H1 (cell line): ENCODE measurements at regions not wholly inside any gene's neighbourhood (a gene's known extent, or its start where the extent isn't known, plus 50 kb on each side); places are given as distances from the start of the nearest gene placed in this dataset.

Experiments used
- CTCF ChIA-PET: fragments of 300-600 bp; sonication (Branson Sonifier 250); formaldehyde crosslinking; loops from one replicate; lab custom pipeline; 2021; ENCODE audit not compliant: partially characterized antibody; lab: Charles Lee
- POLR2A ChIA-PET: fragments of 300-600 bp; sonication (Branson Sonifier 250); formaldehyde crosslinking; loops from one replicate; lab custom pipeline; 2021; ENCODE audit warnings: inconsistent platforms; ENCODE audit not compliant: partially characterized antibody; lab: Charles Lee
- DNase-seq, 2 experiments: peaks; one replicate each; pipeline versions ENCODE4 v3.0.0 to v3.0.0-alpha.2; 2010 to 2022; ENCODE audit warnings: low spot score in 2 of 2, low read depth in 1 of 2, mixed read lengths in 1 of 2
- FAIRE-seq: peaks from 2 replicates; lab custom pipeline; 2011; peaks lifted over from hg19 to GRCh38; lab: Jason Lieb, UNC
- H2AFZ ChIP-seq: 2 replicates; pipeline ENCODE4 v1.8.1; 2012; ENCODE audit warnings: low read length, inconsistent platforms
- H2AK5ac ChIP-seq: 2 replicates; pipeline ENCODE4 v1.6.1; 2013; ENCODE audit warnings: low read depth, low read length
- H2BK120ac ChIP-seq: replicated peaks from 2 replicates; pipeline ENCODE3; 2013; ENCODE audit warnings: low read depth, low read length, inconsistent platforms
- H2BK12ac ChIP-seq: 2 replicates; pipeline ENCODE4 v1.6.1; 2013; ENCODE audit warnings: low read depth, low read length
- H2BK15ac ChIP-seq: 2 replicates; pipeline ENCODE4 v1.6.1; 2013; ENCODE audit warnings: low read length
- H2BK20ac ChIP-seq: 2 replicates; pipeline ENCODE4 v1.6.1; 2013; ENCODE audit warnings: low read length
- H2BK5ac ChIP-seq: 2 replicates; pipeline ENCODE4 v1.6.1; 2013; ENCODE audit warnings: low read depth, low read length
- H3K14ac ChIP-seq: 2 replicates; pipeline ENCODE4 v1.6.1; 2013; ENCODE audit warnings: inconsistent platforms; ENCODE audit not compliant: insufficient read length
- H3K18ac ChIP-seq: 2 replicates; pipeline ENCODE4 v1.6.1; 2013; ENCODE audit warnings: low read length; ENCODE audit errors: extremely low read depth
- H3K23ac ChIP-seq: 2 replicates; pipeline ENCODE4 v1.6.1; 2013; ENCODE audit warnings: inconsistent platforms; ENCODE audit not compliant: insufficient read length
- H3K23me2 ChIP-seq: 2 replicates; pipeline ENCODE4 v1.6.1; 2013; ENCODE audit warnings: low read depth, low read length
- H3K27ac ChIP-seq: 2 replicates; pipeline ENCODE4 v1.6.1; 2011; ENCODE audit warnings: low read depth, low read length, inconsistent platforms
- H3K27me3 ChIP-seq, 4 experiments: replicated peaks in 1 of 4; 1 replicate in 1 of 4; 2 replicates in 3 of 4; pipeline versions ENCODE4 v1.6.1 to v1.8.1; 2011 to 2013; ENCODE audit warnings: low read length in 3 of 4, mild to moderate bottlenecking in 3 of 4, inconsistent platforms in 2 of 4, mixed read lengths in 2 of 4, moderate library complexity in 1 of 4; ENCODE audit not compliant: control insufficient read depth in 3 of 4, insufficient read depth in 3 of 4; ENCODE audit errors: extremely low read depth in 1 of 4
- H3K36me3 ChIP-seq, 4 experiments: 2 replicates each; pipeline versions ENCODE4 v1.6.1 to v1.8.1; 2011 to 2013; ENCODE audit warnings: mild to moderate bottlenecking in 4 of 4, low read length in 3 of 4, moderate library complexity in 2 of 4, control low read depth in 1 of 4, inconsistent platforms in 1 of 4; ENCODE audit not compliant: insufficient read depth in 4 of 4, control insufficient read depth in 2 of 4
- H3K4ac ChIP-seq: replicated peaks from 2 replicates; pipeline ENCODE3; 2013; ENCODE audit warnings: low read length, low read depth, mixed read lengths, inconsistent platforms; ENCODE audit not compliant: insufficient read length
- H3K4me1 ChIP-seq, 4 experiments: replicated peaks in 1 of 4; 1 replicate in 1 of 4; 2 replicates in 3 of 4; pipeline versions ENCODE4 v1.6.1 to v1.8.1; 2011 to 2013; ENCODE audit warnings: low read length in 3 of 4, inconsistent platforms in 2 of 4, mixed read lengths in 1 of 4; ENCODE audit not compliant: insufficient read depth in 4 of 4, control insufficient read depth in 3 of 4
- H3K4me2 ChIP-seq, 2 experiments: 2 replicates each; pipeline versions ENCODE4 v1.6.1 to v1.8.1; 2011 to 2013; ENCODE audit warnings: low read depth in 2 of 2, low read length in 2 of 2, control low read depth in 1 of 2, inconsistent platforms in 1 of 2, mild to moderate bottlenecking in 1 of 2; ENCODE audit not compliant: insufficient read depth in 1 of 2
- H3K4me3 ChIP-seq, 4 experiments: fragments of 200-600, 300-600 bp in 1 of 4; sonication (generic), shearing (Covaris generic), sonication (Bioruptor Twin) in 1 of 4; 2 replicates each; pipeline versions ENCODE4 v1.5.1 to v1.8.1; 2011 to 2016; ENCODE audit warnings: low read length in 4 of 4, low read depth in 3 of 4, control low read depth in 2 of 4, inconsistent platforms in 2 of 4, mild to moderate bottlenecking in 2 of 4, mixed read lengths in 1 of 4, moderate library complexity in 1 of 4; ENCODE audit not compliant: insufficient read depth in 2 of 4; ENCODE audit errors: extremely low read depth in 1 of 4
- H3K56ac ChIP-seq: replicated peaks from 2 replicates; pipeline ENCODE3; 2013; ENCODE audit warnings: low read depth, mild to moderate bottlenecking, mixed read lengths, low read length, inconsistent platforms; ENCODE audit not compliant: insufficient read length
- H3K79me1 ChIP-seq: 2 replicates; pipeline ENCODE4 v1.6.1; 2013; ENCODE audit warnings: low read depth, low read length, control low read depth
- H3K79me2 ChIP-seq, 2 experiments: 2 replicates each; pipeline versions ENCODE4 v1.6.1 to v1.8.1; 2012 to 2013; ENCODE audit warnings: low read length in 2 of 2, mild to moderate bottlenecking in 2 of 2, inconsistent platforms in 1 of 2; ENCODE audit not compliant: insufficient read depth in 2 of 2, control insufficient read depth in 1 of 2
- H3K9ac ChIP-seq, 4 experiments: replicated peaks in 1 of 4; 1 replicate in 1 of 4; 2 replicates in 3 of 4; pipeline versions ENCODE4 v1.6.1 to v1.8.1; 2011 to 2013; ENCODE audit warnings: low read depth in 3 of 4, low read length in 3 of 4, control low read depth in 2 of 4, mild to moderate bottlenecking in 2 of 4, moderate library complexity in 2 of 4, inconsistent platforms in 1 of 4; ENCODE audit errors: extremely low read depth in 1 of 4
- H3K9me3 ChIP-seq, 2 experiments: 2 replicates each; pipeline versions ENCODE4 v1.6.1 to v1.8.1; 2012 to 2013; ENCODE audit warnings: mild to moderate bottlenecking in 2 of 2, moderate library complexity in 2 of 2, control low read depth in 1 of 2, inconsistent platforms in 1 of 2, low read depth in 1 of 2, low read length in 1 of 2, mixed read lengths in 1 of 2; ENCODE audit not compliant: insufficient read depth in 2 of 2
- H4K20me1 ChIP-seq, 2 experiments: replicated peaks in 1 of 2; 2 replicates each; pipeline versions ENCODE3 to v1.8.1; 2011 to 2013; ENCODE audit warnings: inconsistent platforms in 2 of 2, low read length in 2 of 2, mild to moderate bottlenecking in 1 of 2; ENCODE audit not compliant: insufficient read depth in 2 of 2, control insufficient read depth in 1 of 2
- H4K5ac ChIP-seq: 2 replicates; pipeline ENCODE4 v1.6.1; 2013; ENCODE audit warnings: low read length, low read depth, mixed read lengths, inconsistent platforms; ENCODE audit not compliant: insufficient read length
- H4K8ac ChIP-seq: 2 replicates; pipeline ENCODE4 v1.8.0; 2013; ENCODE audit warnings: mild to moderate bottlenecking, moderate library complexity, low read length, inconsistent platforms; ENCODE audit not compliant: insufficient read depth; ENCODE audit errors: extremely low read depth
- H4K91ac ChIP-seq: replicated peaks from 2 replicates; pipeline ENCODE3; 2013; ENCODE audit warnings: low read length, mixed read lengths, inconsistent platforms; ENCODE audit not compliant: insufficient read length
- JUND ChIP-seq: IDR thresholded peaks from 2 replicates; pipeline ENCODE4 v1.6.1; 2011; ENCODE audit warnings: mild to moderate bottlenecking, improper control_type of control experiment, low read length
- RAD21 ChIP-seq, 2 experiments: IDR thresholded peaks in 1 of 2; conservative IDR thresholded peaks in 1 of 2; 2 replicates each; pipeline ENCODE4 v1.6.1; 2011; ENCODE audit warnings: low read depth in 2 of 2, low read length in 2 of 2, improper control_type of control experiment in 1 of 2, inconsistent platforms in 1 of 2, mild to moderate bottlenecking in 1 of 2, moderate library complexity in 1 of 2
- WGBS, 2 experiments: shearing (Covaris generic) in 1 of 2; methylation state at CpG; one replicate each; pipeline versions ENCODE4 v1.1.6 to v1.1.7; 2013 to 2015; ENCODE audit warnings: low lambda C conversion rate in 2 of 2, mixed read lengths in 2 of 2, inconsistent platforms in 1 of 2, low coverage in 1 of 2, missing lambda C conversion rate in 1 of 2; ENCODE audit not compliant: insufficient replicate concordance in 2 of 2, insufficient coverage in 1 of 2, insufficient read length in 1 of 2; ENCODE audit errors: extremely low coverage in 1 of 2, missing lambda C conversion rate in 1 of 2; 5-methylcytosine and 5-hydroxymethylcytosine counted together

GRCh38 chr11:92162776-92163175 is 61.8 kb upstream of the FAT3 start:
- Histone ChIP-seq H3K4ac (no peak overlapping the region), H3K14ac (no peak overlapping the region), H2AK5ac (no peak overlapping the region), H2BK15ac (no peak overlapping the region), H2AFZ (peak overlapping the region; percentile 66; the same call in 1 of the 2 replicates), H3K36me3 (no peaks in the 10 kb centered on the region), H3K4me2 (no peak overlapping the region), H4K5ac (no peak overlapping the region), H3K56ac (no peak overlapping the region), H3K4me1 (no peaks in the 10 kb centered on the region), H4K20me1 (no peaks in the 10 kb centered on the region), H3K9me3 (peaks cover 0 to 2% of the 10 kb centered on the region in 2 experiments; a peak in 1 of 4 replicates), H3K79me2 (no peaks in the 10 kb centered on the region), H3K23ac (no peak overlapping the region), H3K18ac (no peak overlapping the region), H3K9ac (no peak overlapping the region), H4K8ac (no peak overlapping the region), H3K27me3 (no peaks in the 10 kb centered on the region), H3K27ac (no peak overlapping the region), H2BK5ac (no peak overlapping the region), H3K4me3 (no peak overlapping the region), H3K23me2 (peaks cover 2% of the 10 kb centered on the region; the same call in 1 of the 2 replicates), H2BK12ac (no peak overlapping the region), H3K79me1 (no peaks in the 10 kb centered on the region), H2BK20ac (no peak overlapping the region), H4K91ac (no peak overlapping the region), H2BK120ac (no peak overlapping the region)
- no peak for DNase-seq
- 93% methylated on average over 2 of the region's 2 CpGs; no CpG with 5 or more reads in 1 of the 2 experiments for WGBS, 2 experiments
- POLR2A ChIA-PET = no interaction called here
- FAIRE-seq = no peak
- CTCF ChIA-PET = interaction anchor here (0.8 to 2.4 kb wide), 3 partner anchors 10 to 754 kb away, joined by 3 to 9 read pairs (median 3); no protein-coding TSS in a partner anchor
- TF ChIP-seq JUND (no peak), RAD21 (IDR thresholded peaks at IDR 0.05 in 1 of 2, conservative IDR thresholded peaks at IDR 0.05 in 1 of 2; ENCODE audit: low read depth in 2 of 2, low read length in 2 of 2) (no peak)
